ENCODE measurements at regions not wholly inside any gene's neighbourhood (a gene's known extent, or its start where the extent isn't known, plus 50 kb on each side); places are given as distances from the start of the nearest gene placed in this dataset.

DNA sequence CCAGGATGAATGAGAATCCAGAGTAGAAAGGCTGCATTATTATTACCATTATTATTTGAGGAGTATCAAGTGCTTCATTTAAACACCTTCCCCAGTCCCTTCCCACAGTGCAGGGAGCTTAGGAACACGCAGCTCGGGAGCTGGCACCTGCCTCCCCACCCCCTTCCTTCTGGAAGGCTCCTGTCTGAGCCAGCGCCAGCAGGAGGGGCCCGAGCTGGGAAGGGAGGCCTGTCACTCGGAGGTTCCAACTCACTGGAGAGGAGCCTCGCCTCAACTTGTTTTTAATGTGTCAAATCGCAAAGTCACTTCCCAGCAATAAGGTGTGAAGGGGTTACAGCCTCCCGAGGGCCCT lies 156.4 kb upstream of the IRX4 start:
- TF ChIP-seq, protein P1, sequence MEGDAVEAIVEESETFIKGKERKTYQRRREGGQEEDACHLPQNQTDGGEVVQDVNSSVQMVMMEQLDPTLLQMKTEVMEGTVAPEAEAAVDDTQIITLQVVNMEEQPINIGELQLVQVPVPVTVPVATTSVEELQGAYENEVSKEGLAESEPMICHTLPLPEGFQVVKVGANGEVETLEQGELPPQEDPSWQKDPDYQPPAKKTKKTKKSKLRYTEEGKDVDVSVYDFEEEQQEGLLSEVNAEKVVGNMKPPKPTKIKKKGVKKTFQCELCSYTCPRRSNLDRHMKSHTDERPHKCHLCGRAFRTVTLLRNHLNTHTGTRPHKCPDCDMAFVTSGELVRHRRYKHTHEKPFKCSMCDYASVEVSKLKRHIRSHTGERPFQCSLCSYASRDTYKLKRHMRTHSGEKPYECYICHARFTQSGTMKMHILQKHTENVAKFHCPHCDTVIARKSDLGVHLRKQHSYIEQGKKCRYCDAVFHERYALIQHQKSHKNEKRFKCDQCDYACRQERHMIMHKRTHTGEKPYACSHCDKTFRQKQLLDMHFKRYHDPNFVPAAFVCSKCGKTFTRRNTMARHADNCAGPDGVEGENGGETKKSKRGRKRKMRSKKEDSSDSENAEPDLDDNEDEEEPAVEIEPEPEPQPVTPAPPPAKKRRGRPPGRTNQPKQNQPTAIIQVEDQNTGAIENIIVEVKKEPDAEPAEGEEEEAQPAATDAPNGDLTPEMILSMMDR (IDR thresholded peaks at IDR 0.05; ENCODE audit: extremely low read depth, missing control alignments) = no peak
- no peak for DNase-seq (ENCODE audit: low spot score)

DNA sequence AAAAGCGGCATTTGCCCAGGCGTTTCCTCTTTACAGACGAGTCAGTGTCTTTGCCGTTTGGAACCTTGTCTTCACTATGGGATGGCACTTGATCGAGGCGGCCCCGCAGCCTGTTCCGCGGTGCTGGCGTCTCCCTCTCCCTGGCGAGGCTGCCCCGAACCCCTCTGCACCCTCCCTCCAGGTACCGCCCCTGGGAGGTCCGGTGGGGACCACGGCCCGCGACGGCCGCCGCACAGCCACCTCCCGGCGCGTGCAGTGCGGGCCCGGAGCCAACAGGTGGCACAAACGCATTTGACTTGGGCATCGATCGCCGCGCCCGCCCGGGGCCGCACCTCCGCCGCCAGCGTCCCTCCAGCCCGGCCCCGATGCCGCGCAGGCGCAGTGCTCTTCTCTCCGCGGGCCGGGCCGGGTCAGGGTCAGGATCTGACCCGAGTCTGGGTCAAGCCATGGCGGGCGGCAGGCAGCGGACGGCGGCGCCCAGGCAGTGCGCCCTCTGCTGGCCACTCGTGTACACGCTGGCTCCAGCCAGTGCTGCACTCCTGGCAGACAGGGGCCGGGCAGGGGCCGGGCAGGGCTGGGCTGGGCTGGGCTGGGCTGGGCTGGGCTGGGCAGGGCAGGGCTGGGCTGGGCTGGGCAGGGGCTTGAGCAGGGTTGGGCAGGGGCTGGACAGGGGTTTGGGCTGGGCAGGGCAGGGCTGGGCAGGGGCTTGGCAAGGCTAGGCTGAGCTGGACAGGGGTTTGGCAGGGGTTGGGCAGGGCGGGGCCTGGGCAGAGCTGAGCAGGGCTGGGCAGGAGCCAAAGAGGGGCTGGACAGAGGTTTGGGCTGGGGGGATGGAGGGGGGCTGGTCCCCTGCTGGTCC lies 155.8 kb upstream of the IRX4 start:
- TF ChIP-seq, protein P1 (IDR thresholded peaks at IDR 0.05; ENCODE audit: extremely low read depth, missing control alignments) = peak; percentile 92
- peak; percentile 95 for DNase-seq (ENCODE audit: low spot score)

DNA sequence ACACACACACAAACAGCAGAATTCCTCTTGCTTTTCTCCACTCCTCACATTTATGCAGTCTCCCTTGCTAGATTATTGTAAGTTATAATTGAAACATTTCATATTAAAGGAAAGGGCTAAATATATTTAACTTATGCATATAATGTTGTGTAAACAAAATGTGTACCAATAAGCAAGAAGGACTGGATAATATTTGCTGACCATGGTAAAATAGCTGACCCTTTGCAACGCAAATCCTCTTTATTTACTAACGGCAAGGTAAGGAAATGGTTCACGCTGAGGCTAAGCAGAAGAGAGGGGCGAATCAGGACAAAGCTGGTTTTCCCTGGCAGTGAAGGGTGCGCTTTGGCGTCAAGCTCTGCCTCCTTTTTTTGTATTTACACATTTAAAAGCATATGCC lies 154.2 kb upstream of the IRX4 start:
- no peak for DNase-seq (ENCODE audit: low spot score)

DNA sequence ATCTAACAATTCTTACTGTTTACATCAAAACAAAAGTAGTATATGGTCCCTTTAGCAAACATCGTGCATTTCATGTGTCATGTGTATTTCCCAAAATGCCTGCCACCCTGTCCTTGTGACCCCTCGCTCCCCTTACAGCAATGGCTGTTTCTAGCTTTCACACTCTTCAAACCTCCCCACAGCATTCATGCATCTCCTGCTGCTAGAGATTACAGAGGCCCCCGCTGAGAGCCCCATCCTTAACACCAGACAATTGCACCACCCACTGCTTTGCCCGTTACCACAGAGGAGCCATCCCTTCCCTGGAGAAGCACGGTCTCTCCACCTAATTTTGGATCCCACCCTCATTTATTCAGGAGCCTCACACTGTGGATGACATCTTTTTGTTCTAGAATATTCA lies 149.7 kb upstream of the IRX4 start:
- TF ChIP-seq, protein P1 (IDR thresholded peaks at IDR 0.05; ENCODE audit: extremely low read depth, missing control alignments) = no peak
- no peak for DNase-seq (ENCODE audit: low spot score)

More for the DNA sequence above, 154.2 kb upstream of the IRX4 start:
- TF ChIP-seq, protein P1 (IDR thresholded peaks at IDR 0.05; ENCODE audit: extremely low read depth, missing control alignments) = no peak

DNA sequence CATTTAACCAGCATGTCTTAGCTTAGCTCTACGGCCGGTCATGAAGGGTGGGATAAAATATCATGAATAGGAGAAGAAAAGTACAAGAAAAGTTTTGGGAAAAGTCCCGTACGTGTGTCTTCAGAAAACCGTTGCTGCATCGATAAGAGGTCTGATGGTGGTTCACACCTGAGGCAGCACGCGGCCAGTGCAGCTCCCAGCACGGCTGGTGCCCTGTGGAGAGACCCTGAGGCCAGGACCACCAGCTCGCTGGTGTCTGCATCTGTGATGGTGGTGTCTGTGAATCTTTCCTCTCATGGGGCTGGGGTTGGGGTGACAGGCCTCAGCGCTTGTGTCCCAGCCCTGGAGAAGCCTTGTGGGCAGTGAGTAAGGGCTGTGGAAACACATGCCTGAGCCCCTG lies 148.9 kb upstream of the IRX4 start:
- DNase-seq (ENCODE audit: low spot score) = no peak
- TF ChIP-seq, protein P1 (IDR thresholded peaks at IDR 0.05; ENCODE audit: extremely low read depth, missing control alignments) = no peak

DNA sequence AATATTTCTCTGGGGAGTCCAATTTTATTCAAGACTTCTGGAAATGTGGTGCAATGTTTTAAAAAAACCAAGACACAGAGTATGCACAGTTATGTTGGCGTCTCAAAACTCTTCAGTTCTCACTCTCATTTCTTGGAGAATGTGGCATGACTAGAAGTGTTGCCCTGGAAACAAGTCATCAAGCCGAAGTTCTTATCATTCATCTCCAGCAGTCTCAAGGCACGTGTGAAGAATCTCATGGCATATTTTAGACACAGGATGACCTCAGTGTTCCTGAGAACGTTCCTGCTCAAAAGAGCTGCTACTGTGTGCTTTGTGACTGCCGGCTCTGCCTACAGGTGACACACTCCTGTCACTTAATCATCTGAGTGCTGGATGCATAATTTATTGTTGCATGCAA lies 147.4 kb upstream of the IRX4 start:
- no peak for DNase-seq (ENCODE audit: low spot score)
- TF ChIP-seq, protein P1 (IDR thresholded peaks at IDR 0.05; ENCODE audit: extremely low read depth, missing control alignments) = no peak

DNA sequence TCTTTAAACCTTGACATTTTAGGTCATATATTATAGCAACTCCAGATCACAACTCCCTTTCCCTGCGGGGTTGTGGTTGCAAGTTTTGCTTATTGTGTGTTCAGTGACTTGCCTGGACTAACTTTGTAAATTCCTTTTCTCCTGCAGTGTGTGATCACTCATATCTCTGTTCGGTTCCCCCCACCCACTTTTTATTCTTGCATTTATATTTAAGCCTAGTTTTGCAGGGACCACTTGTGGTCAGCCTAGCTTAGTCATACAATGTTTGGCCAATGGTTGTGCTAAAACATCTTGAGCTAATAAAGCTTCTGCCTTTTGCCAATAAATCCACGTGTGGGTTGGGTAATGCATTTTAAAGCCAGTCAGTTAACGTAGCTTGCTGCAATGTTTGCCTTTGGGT lies 146.5 kb upstream of the IRX4 start:
- DNase-seq (ENCODE audit: low spot score) = no peak
- TF ChIP-seq, protein P1 (IDR thresholded peaks at IDR 0.05; ENCODE audit: extremely low read depth, missing control alignments) = no peak

Measured in GM20000 (cell line).